ENCODE measurements at regions not wholly inside any gene's neighbourhood (a gene's known extent, or its start where the extent isn't known, plus 50 kb on each side); places are given as distances from the start of the nearest gene placed in this dataset.

DNA sequence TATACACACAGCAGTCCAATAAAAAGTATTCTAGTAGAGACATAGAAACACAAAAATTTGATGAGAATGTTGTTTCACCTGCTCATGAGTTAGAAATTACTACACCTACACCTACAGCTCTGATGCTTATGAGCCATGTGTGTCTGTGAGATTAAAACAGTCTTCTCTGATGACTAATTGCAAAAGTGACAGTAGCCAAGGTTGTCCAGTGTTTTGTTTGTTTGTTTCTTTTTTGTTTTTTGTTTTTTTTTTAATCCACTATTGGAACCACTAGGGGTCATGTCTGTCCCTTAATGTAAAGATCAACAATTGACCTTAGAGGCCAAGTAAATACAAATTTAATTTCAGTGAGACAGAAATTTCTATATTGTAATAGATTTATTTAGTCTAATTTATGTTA lies 423.1 kb downstream of the TEX13C start:
- TF ChIP-seq CTCF (IDR thresholded peaks at IDR 0.05; ENCODE audit: low read depth, low read length, poor library complexity, severe bottlenecking) (no peak), EZH2phosphoT487 (IDR thresholded peaks at IDR 0.05; ENCODE audit: borderline replicate concordance, low read length) (no peak)
